ENCODE measurements at regions not wholly inside any gene's neighbourhood (a gene's known extent, or its start where the extent isn't known, plus 50 kb on each side); places are given as distances from the start of the nearest gene placed in this dataset.

DNA sequence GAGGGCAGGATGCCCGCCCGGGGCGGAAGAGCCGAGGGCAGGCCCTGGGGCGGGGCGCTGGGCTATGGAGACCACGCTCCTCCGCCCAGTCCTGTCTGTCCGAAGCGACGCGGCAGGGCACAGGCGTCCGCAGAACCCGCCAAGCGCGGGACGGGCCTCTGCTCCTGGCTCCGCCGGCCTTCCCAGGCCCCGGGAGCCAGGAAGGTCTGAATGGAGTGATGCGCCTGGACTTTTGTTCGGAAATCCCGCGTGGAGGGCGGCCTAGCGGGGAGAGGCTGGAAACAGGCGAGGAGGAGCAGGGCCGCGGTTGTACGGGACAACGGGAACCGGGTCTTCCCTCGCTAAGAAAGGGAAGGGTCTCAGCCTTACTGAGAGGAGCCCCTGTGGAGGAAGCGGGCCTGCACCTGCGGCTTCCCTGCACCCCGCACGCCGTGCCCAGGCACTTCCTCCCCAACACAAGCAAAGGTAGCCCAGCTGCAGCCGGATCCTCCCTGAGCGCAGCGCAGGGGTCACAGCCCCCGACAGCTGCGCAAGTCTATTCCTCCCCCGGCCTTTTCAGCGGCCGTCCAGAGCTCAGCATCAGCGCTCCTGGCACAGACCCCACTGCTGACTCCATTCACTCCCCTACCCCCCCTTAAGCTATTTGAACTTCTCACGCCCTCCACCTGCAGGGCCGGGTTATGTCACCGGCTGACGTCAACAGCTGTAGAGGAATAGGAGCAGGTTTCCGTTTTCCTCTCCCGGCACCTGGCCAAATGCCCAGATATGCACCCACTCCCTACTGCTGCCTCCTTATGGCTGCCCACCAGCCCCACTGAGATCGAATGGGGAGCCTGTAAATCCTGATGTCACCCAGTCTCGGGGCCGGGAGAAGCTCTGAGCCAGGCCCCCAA is 143.2 kb upstream of the RET start:
- peak; percentile 52 for DNase-seq

DNA sequence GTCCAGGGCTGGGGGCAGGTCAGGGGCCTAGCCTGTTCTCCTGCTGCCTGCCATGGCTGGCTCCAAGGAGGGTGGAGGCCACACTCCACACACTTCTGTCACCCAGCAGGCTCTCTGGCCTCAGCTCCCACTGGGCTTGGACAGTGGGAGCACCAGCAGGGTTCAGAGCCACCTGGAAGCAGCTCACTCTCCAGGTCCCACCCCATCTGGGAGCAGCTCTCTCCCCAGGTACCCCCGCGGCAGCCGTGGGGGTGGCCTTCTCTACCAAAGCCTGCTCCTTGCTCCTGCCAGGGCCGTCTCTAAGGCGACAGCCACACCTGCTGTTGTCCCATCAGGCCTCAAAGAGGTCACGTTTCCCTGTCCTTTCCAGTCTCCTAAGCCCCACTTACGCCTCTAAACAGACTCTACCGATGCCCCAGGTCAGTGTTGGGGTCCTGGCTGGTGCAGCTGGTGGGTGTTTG is 142.5 kb upstream of the RET start:
- DNase-seq: no peak

DNA sequence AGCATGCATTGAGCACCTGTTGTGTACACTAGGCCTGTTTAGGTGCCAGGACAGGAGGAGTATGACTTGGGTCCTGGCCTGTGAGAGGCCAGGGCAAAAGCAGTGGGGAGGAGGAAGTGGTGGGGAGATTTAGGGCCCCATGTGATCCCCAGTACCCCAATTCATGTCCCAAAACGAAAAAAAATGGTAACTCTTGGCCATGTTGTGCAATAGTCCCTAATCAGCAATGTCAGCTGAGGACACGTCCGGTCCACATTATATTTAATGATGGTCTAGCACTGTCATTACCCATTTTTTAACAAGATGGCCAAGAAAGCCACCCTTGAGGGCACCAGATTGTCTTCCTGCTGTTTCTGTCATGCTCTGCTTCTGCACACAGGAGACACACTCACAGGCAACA is 142.0 kb upstream of the RET start:
- no peak for DNase-seq

DNA sequence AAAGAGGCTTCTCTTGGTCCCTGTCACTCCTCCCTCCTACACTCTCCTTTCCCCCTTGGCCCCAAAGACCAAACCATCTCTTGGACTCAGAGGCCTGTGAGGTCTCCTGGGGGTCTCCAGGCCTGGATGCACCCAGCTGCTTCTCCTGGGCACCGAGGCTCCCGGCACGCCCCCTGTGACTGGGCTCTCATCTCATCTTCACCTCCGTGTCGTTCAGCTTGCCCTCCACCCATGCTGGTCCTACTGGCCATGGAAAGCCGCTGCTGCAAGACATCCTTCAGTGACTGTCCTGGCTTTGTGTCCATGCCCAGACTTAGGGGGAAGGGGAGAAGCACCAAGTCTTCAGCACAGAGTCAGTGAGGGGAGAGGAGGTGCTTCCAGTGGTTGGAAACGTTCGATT is 141.4 kb upstream of the RET start:
- DNase-seq: no peak

DNA sequence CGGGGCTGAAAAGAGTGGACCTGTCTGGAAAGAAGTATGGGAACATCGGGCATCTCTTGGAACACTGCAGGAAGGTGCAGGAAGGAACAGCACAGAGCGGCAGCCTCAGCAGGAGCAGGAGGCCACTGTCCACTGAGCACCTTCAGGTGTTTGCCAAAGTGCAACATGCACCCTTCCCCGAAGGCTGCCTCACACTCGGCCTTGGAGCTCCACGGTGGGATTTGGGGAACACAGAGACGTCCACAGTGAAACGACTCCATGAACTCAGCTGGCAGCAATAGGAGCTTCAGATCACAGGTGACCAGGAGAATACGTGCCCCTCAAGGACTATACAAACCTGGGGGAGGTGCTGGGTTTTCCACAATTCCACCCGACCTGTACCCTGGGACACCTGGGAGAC is 140.3 kb upstream of the RET start:
- DNase-seq: no peak

DNA sequence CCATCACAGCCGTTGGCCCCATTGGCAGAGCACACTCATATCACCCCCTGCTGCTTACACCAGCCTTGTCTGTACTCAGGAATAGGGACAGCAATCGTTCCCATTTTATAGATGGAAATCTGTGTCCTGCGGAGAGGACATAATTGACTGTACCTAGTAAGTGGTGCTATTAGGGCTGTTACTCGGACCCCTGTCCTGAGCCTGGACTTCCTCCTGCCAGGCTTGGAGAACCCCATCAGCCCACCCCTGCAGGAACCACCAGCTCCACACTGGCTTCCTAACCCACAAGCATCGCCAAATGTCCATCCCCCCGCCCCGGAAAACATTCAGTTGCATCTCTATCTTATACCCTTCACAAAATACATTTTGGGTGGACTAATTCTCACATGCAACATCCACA is 139.8 kb upstream of the RET start:
- no peak for DNase-seq

DNA sequence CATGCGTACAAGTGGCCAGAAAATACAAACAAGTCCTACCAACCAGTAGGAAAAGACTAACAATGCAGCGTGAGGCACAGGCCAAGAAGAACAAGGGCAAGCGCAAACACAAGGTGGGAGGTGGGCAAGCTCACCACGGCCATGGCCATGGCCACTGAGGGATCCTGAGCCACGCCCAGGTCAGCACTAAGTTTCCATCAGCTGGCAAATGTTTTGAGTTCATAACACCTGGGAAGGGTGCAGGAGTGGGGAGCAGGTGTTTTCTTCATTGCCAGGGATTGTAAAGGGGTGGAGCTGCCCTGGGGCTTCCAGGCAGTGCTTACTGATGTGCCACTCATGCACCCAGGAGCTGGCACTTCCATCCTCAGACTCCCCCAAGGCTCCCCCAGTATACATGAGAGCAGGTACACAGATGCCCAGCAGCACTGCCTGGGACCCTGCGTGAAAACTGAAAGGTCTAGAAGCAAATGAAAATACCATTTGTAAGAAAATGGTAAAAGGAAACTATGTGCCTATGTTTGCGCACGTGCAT is 139.2 kb upstream of the RET start:
- DNase-seq: no peak

DNA sequence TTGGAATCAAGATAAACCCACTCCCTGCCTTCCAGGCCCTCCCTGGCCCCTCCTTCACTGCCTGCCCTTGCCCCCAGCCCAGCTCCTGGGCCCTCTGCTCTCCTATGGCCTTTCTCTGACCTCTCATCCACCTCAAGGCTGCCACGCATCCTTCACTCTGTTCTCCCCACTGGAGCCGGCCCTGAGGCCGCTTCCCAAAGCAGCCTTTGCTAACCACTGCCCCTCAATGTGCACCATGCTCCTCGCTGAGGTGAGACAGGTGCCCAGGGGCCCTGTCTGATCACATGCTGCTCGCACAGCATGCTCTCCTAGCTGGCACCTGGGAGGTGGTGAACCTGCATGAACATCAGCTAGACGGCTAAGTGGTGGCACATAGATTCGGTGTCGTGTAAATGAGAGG is 138.5 kb upstream of the RET start:
- no peak for DNase-seq

DNA sequence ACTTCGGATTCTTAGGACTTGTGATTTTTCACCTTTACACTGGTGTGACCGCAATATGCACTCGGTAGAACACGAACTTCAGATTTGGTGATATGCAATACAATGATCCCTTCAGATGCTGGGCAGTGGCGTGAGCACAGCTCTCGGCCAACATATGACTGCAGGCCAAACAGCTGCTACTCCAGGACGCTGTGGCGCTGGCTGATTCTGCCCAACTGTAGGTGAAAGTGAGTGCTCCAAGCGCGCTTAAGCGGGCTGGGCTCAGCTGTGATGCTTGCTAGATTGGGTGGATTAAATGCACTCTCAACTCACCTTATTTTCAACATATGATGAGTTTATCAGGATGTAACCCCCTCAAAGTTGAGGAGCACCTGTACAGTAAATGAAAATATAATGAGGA is 137.6 kb upstream of the RET start:
- DNase-seq: no peak

DNA sequence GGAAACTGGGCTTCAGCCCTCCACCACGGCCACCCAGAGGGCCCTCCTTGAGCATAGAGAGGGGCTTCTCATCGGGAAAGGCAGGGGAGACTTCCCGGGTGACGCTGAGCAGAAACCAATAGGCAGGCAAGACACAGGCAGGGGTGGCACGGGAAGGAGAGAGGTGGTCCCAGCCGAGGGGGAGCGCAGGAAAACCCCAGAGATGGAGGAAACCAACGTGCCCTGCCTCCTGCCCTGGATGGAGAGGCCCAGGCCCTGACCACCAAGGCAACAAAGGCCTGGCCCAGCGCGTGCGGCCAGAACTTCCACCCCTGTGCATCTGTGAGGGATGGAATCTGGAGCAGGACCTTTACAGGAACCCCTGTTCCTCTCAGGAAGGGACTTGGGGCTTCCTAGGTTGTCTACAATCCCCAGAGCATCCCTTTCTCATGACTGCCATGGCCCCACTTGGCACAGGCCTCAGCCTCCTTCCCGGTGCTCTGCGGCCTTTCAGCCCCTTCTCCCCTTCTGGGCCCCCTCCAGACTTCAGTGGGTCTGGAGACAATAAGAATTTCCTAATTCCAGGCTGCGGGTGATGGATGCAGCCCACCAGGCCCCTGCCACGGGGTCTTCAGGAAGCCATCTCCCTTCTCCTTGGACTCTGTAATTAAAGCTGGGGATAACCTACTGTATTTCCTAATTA is 137.0 kb upstream of the RET start:
- no peak for DNase-seq

DNA sequence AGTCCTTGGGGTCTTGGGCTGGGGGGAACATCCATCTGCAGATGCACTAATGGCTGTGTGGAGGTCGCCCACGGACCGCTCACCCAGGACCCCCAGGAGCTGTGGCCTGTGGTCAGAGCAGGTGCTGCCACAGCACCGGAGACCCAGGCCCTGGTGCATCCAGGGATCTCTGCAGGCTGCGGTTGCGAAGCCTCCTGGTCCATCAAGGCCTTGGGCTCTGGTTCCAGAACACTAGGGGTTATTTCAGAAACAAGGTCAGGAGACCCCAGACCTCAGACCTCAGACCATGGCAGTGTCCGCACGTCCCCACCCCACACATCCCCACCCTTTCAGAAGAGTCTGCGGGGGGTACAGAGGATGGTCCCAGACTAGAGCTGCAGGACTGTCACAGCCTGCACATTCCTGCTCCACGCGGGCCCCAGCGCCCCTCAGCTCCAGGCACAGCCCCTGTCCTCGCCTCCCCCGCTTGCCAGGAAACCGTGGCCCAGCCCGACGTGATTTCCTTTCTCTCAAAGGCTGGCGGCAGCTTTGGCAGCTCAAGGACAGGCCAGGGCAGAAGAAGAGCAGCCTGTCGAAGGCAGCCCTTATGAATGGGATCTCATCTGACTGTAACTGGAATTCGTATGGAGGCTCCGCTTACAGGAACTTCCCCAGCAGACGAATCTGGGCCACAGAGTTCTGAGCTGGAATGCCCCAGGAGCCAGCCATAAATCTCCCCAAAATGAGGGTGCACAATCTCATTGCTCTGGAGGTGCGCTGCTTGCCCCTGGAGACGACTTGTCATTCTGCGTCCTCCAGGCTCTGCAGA is 136.2 kb upstream of the RET start:
- no peak for DNase-seq

DNA sequence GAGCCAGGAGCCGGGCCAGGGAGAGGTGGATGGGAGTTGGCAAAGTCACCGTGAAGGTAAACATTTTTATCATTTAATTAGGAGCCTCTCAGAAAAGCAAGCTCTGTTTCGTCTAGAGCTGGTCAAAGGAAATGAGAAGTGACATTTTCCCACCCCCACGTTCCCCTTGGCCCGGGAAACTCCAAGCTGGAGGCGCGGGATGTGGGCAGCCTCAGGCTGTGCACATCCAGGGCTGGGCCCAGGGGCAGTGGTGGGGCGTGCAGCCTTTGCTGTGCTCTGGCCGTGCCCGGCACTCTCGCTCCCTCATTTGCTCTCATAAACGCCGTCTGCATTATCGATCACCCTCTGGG is 135.6 kb upstream of the RET start:
- no peak for DNase-seq

DNA sequence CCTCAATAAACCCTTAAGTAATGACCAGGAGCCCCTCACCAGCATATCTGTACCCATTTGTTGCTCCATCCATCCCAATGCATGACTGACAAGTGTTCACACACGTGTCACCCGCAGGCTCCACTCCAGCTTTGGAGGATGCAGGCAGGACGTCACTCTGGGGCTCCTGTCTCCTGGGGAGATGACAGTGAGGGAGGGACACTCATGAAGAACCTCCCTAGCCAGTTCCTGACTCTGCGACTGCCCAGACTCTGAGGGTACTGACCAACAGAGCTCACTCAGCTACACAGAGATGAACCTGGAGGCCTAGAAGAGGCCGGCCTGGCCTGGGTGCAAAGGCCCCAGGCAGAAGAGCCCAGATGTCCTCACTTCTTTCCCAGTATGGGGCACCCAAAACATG is 135.1 kb upstream of the RET start:
- DNase-seq: no peak

DNA sequence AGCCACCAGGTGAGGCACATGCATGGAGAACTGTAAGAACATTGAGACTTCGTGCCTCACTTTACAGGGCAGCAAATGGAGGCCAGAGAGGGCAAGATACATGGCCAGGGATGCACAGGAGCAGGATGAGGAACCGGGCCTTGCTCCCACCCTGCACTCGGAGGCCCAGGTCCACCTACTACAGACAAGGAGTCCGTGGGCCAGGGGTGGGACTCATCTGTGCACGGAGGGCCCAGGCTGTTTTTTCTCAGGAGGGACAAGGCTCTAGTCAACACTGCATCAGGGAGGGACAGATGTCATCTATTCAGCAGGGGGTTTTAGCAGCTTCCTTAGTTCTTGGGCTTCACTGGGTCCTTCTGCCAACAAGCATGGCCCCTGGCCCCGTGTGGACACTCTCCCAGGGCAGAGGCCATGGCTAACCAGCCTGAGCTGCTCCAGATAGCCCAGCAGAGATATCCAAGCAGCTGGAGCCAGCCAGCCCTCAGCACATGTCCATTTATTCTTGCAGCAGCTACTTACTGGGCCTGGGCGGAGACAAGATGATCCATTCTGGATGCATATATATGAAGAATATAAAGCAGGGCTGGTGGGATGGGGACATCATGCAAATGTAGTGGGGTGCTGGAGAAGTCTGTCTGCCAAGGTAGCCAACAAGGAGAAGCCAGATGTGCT is 134.5 kb upstream of the RET start:
- no peak for DNase-seq

DNA sequence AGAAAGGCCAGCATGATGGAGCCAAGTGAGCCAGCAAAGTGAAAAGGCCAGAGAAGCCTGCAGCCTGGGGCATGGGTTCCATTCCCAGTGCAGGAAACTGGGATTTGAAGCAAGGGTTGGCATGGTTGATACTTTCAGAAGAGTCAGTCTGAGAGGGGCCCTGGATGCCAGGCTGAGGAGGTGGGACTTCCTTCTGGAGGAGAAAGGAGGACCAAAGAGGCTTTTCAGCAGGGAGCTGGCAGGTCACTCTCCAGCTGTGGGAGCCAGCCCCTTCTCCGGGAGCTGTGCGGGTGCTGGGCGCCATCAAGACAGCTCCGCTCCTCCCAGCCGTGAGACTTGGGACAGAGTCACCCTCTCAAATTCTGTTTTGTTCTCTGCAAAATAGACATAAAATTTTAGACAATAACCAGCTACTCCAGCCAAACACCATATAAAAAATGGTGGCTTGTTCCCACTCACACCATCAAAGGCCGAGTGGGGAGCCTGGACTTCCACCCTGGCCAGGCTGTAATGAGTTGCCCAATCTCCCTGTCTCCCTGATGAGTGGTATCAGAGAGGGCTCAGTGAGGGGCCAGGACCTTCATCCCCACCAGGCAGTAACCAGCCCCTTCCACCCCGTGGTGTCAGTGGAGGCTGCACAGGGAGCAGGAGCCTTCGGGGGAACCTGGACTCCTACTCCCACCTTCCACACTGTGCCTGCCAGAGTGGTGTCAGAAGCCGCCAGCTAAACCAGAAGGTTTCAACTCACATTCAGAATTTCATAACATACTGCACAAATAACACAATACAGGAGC is 133.6 kb upstream of the RET start:
- no peak for DNase-seq

DNA sequence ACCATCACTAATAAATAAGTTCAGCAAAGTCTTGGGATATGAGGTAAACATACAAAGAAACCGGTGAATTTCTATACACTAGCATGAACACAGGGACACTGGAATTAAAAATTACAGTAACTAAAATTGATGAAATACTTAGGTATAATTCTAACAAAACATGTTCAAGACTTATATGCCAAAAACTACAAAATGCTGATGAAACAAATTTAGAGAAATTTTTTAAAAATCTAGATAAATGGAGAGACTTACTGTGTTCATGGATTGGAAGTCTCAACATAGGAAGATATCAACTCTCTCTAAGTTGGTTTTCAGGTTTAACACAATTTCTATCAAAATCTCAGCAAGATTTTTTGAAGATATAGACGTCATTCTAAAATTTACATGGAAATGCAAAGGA is 128.8 kb upstream of the RET start:
- DNase-seq: no peak

DNA sequence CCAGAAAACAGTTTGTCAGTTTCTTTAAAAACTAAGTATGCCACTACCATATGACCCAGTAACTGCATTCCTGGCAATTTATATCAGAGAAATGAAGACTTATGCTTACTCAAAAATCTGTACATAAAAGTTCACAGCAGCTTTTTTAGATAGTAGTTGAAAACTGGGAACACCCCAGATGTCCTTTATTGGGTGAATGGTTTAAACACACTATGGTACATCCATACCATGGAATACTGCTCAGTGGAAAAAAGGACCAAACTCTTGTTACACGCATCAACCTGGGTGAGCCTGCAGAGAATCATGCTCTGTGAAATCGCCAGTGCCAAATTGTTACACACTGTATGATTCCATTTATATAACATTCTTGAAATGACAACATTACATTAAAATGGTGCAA is 127.6 kb upstream of the RET start:
- DNase-seq: no peak

DNA sequence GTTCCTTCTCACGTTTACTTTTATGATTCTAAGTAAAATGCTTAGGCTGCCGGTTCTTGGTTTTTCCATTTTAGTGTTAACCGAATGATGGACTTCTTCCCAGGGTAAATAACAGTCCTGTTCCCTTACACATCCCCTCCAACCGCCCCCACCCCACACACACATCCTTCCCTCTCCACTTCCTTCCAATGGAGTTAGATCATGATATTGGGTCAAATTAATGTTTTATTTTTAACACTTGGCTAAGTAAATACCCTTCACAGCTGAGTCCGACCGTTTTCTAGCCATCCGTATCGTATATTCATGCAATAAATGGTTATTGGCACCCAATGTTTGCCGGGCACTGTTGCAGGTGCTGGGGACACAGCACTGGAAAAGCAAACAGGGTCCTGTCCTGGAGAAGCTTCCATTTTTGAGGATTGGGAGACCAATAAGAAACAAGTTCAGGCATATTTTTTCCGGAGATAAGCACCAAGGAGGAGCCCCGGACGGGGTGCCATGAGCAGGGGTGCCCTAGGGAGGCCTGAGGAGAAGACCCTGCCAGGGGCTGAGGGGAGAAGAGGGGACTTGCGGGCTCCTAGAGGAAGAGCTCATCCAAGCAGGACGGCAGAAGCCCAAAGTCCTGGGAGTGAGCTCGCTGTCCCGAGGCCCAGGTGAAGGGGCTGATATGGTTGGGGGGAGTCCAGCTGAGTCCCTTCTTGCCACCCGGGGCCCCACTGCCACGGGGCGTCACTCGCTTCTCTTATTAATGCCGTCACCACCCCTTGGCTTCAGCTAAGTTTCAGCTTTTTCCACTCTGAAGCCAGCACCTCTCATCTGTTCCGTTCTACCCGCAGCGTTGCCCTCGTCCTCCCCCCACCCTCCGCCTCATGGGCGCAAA is 126.0 kb upstream of the RET start:
- DNase-seq: no peak

DNA sequence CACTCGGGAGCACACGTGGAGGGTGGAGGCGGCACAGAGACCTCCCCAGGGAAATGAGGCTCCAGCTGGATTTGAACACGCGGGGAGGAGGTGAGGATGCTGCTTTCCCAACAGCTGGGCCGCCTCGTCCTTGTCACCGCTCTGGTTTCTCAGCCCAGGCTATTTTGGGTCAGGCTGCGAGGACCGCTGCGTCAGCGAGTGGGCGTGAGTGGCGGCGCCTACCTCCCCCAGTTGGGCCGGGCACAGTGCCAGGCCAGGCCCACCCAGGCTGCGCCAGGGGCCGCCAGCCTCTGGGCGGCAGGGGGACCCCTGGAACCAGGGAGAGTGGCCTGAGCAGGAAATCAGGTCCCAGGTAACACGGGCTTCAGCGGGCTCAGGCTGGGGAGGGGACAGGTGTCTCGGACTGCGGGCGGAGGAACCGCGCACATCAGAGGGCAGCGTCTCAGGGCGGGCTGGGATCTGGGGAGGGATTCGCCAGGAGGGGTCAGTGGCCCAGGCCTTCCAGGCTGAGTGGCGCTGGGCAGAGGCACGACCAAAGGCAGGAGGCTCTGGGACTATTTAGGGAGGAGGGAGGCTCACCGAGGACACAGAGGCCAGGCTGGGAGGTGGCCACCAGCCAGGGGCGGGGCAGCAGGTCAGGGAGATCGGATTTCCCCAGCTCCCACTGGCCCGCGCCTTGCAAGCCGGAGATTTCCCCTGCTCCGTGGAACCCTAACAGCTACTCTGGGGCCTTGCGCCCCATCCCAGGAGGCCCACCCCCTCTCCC is 125.2 kb upstream of the RET start:
- no peak for DNase-seq

DNA sequence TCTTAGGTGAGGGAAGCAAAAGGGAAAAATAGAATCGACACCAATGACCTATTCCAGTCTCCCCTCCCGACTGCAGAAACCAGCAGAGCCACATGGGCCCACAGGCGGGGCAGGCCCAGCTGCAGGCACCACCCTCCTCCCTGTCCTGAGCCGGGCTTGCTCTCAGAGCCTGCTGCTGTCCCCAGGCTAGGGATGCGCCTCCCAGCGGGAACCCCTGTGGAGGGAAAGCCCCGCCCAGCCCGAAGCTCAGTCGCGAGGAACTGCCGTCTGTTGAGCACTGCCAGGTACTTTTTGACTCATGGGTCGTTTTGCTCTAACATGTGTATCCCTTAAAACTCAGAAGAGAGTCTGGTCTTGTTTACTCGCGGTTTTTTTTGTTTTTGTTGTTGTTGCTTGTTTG is 124.5 kb upstream of the RET start:
- no peak for DNase-seq

Measured in effector CD8-positive, alpha-beta T cell (primary cell).